PC-9 (cell line): ENCODE measurements at regions not wholly inside any gene's neighbourhood (a gene's known extent, or its start where the extent isn't known, plus 50 kb on each side); places are given as distances from the start of the nearest gene placed in this dataset.

ENCODE experiments used
- CTCF ChIP-seq: fragments of 200-600 bp; sonication (generic); conservative IDR thresholded peaks from 2 replicates; pipeline ENCODE4 v1.6.1; 2017; ENCODE audit warnings: mixed run types, antibody characterized with exemption, mild to moderate bottlenecking, moderate library complexity
- EZH2 ChIP-seq: fragments of 200-600 bp; sonication (generic); IDR thresholded peaks from 2 replicates; pipeline ENCODE4 v1.8.0; 2017; ENCODE audit warnings: antibody characterized with exemption, low read depth

GRCh38 chr21:31576428-31576827 lies 83.1 kb upstream of the SOD1 start:
- no peak for TF ChIP-seq CTCF
- no peak for TF ChIP-seq EZH2
